MM.1S (cell line): ENCODE measurements at regions not wholly inside any gene's neighbourhood (a gene's known extent, or its start where the extent isn't known, plus 50 kb on each side); places are given as distances from the start of the nearest gene placed in this dataset.

Source experiments
- DNase-seq: peaks from one replicate; pipeline ENCODE4 v3.0.0-alpha.2; 2015
- H2AFZ ChIP-seq: fragments of 300-600 bp; sonication (generic); 2 replicates; pipeline ENCODE4 v1.6.0; 2016; ENCODE audit warnings: antibody characterized with exemption, low read length
- H3F3A ChIP-seq: fragments of 300-600 bp; sonication (generic); 2 replicates; pipeline ENCODE4 v1.6.1; 2016; ENCODE audit warnings: mild to moderate bottlenecking, antibody characterized with exemption, low read length, moderate library complexity, mixed read lengths; ENCODE audit not compliant: insufficient read depth
- H3K27ac ChIP-seq: fragments of 300-600 bp; sonication (generic); 2 replicates; pipeline ENCODE4 v1.5.1; 2016; ENCODE audit warnings: mild to moderate bottlenecking, low read length
- H3K27me3 ChIP-seq: fragments of 300-600 bp; sonication (generic); replicated peaks from 2 replicates; pipeline ENCODE4 v1.6.0; 2016; ENCODE audit warnings: low read length; ENCODE audit not compliant: insufficient read depth
- H3K36me3 ChIP-seq: fragments of 300-600 bp; sonication (generic); replicated peaks from 2 replicates; pipeline ENCODE4 v1.6.1; 2016; ENCODE audit warnings: mild to moderate bottlenecking, low read length, mixed read lengths; ENCODE audit not compliant: insufficient read depth
- H3K4me1 ChIP-seq: fragments of 300-600 bp; sonication (generic); 2 replicates; pipeline ENCODE4 v1.6.1; 2016; ENCODE audit warnings: low read length, mixed read lengths
- H3K4me2 ChIP-seq: fragments of 300-600 bp; sonication (generic); 2 replicates; pipeline ENCODE4 v1.6.0; 2016; ENCODE audit warnings: low read depth, low read length
- H3K4me3 ChIP-seq: fragments of 300-600 bp; sonication (generic); 2 replicates; pipeline ENCODE4 v1.5.1; 2016; ENCODE audit warnings: low read length, mixed read lengths
- H3K79me2 ChIP-seq: fragments of 300-600 bp; sonication (generic); 2 replicates; pipeline ENCODE4 v1.6.1; 2016; ENCODE audit warnings: mixed run types, low read length, mixed read lengths
- H3K9ac ChIP-seq: fragments of 300-600 bp; sonication (generic); 2 replicates; pipeline ENCODE4 v1.6.1; 2016; ENCODE audit warnings: low read length, mixed read lengths
- H3K9me2 ChIP-seq: fragments of 300-600 bp; sonication (generic); replicated peaks from 2 replicates; pipeline ENCODE4 v1.6.1; 2016; ENCODE audit warnings: mild to moderate bottlenecking, low read length, mixed read lengths; ENCODE audit not compliant: insufficient read depth
- H3K9me3 ChIP-seq: fragments of 300-600 bp; sonication (generic); replicated peaks from 2 replicates; pipeline ENCODE4 v1.6.1; 2016; ENCODE audit warnings: mild to moderate bottlenecking, low read length, mixed read lengths; ENCODE audit not compliant: insufficient read depth
- H4K20me1 ChIP-seq: fragments of 300-600 bp; sonication (generic); 2 replicates; pipeline ENCODE4 v1.6.1; 2016; ENCODE audit warnings: mild to moderate bottlenecking, low read length, moderate library complexity, mixed read lengths; ENCODE audit not compliant: insufficient read depth
- CTCF ChIP-seq: fragments of 300-600 bp; sonication (generic); IDR thresholded peaks from 2 replicates; pipeline ENCODE4 v1.5.1; 2016; ENCODE audit warnings: antibody characterized with exemption, low read length, mixed read lengths
- EZH2 ChIP-seq: fragments of 300-600 bp; sonication (generic); optimal IDR thresholded peaks from 2 replicates; pipeline ENCODE3; 2017; ENCODE audit warnings: low read depth, mild to moderate bottlenecking, antibody characterized with exemption, low read length, mixed read lengths
- EZH2phosphoT487 ChIP-seq: fragments of 300-600 bp; sonication (generic); IDR thresholded peaks from 2 replicates; pipeline ENCODE4 v1.6.1; 2018; ENCODE audit warnings: antibody characterized with exemption, low read length

- Histone ChIP-seq H3K27me3 (no peaks in the 10 kb centered on the region), H4K20me1 (no peaks in the 10 kb centered on the region), H3K9me3 (no peaks in the 10 kb centered on the region), H2AFZ (no peak overlapping the region), H3K4me2 (no peak overlapping the region), H3F3A (no peaks in the 10 kb centered on the region), H3K36me3 (no peaks in the 10 kb centered on the region), H3K9ac (no peak overlapping the region), H3K4me1 (no peaks in the 10 kb centered on the region), H3K27ac (no peak overlapping the region), H3K79me2 (no peaks in the 10 kb centered on the region), H3K9me2 (no peaks in the 10 kb centered on the region), H3K4me3 (no peak overlapping the region)
- TF ChIP-seq EZH2phosphoT487 = no peak
- TF ChIP-seq CTCF = no peak
- TF ChIP-seq EZH2 = no peak
- no peak for DNase-seq
Measured at GRCh38 chr5:153224651-153225050, 265.8 kb upstream of the GRIA1 start.

- H3K27me3 ChIP-seq = no peaks in the 10 kb centered on the region
- H3K9me2 ChIP-seq = no peaks in the 10 kb centered on the region
- no peak for TF ChIP-seq CTCF
Measured at GRCh38 chr5:153233933-153234332, 256.5 kb upstream of the GRIA1 start.

GRCh38 chr5:153236319-153236718 lies 254.2 kb upstream of the GRIA1 start:
- no peak overlapping the region for H2AFZ ChIP-seq
- peaks cover 15% of the 10 kb centered on the region for H3K4me1 ChIP-seq
- no peak overlapping the region for H3K4me3 ChIP-seq
- TF ChIP-seq EZH2phosphoT487 = no peak
- no peak for TF ChIP-seq CTCF
- no peak for TF ChIP-seq EZH2
- no peaks in the 10 kb centered on the region for H3K9me3 ChIP-seq
- H3K36me3 ChIP-seq = no peaks in the 10 kb centered on the region
- H3K79me2 ChIP-seq = no peaks in the 10 kb centered on the region
- no peaks in the 10 kb centered on the region for H3K27me3 ChIP-seq
- H3K9ac ChIP-seq = no peak overlapping the region
- DNase-seq = no peak
- no peaks in the 10 kb centered on the region for H4K20me1 ChIP-seq
- H3K9me2 ChIP-seq = no peaks in the 10 kb centered on the region
- peaks cover 8% of the 10 kb centered on the region for H3F3A ChIP-seq
- H3K4me2 ChIP-seq = no peak overlapping the region
- no peak overlapping the region for H3K27ac ChIP-seq

More at GRCh38 chr5:153233933-153234332, 256.5 kb upstream of the GRIA1 start:
- no peaks in the 10 kb centered on the region for H4K20me1 ChIP-seq
- no peak overlapping the region for H3K9ac ChIP-seq
- H3K9me3 ChIP-seq = no peaks in the 10 kb centered on the region
- peaks cover 8% of the 10 kb centered on the region for H3F3A ChIP-seq
- H3K4me1 ChIP-seq = peaks cover 15% of the 10 kb centered on the region
- no peak overlapping the region for H3K4me2 ChIP-seq
- H3K4me3 ChIP-seq = no peak overlapping the region
- DNase-seq = no peak
- no peak overlapping the region for H3K27ac ChIP-seq
- H3K79me2 ChIP-seq = no peaks in the 10 kb centered on the region
- no peak overlapping the region for H2AFZ ChIP-seq
- no peaks in the 10 kb centered on the region for H3K36me3 ChIP-seq
